Stimulated activated CD8-positive, alpha-beta memory T cell treated with anti-CD3 and anti-CD28 coated beads, Interleukin-4, amount 100 ng/mL, for 4 hours (primary cell): ENCODE measurements at regions not wholly inside any gene's neighbourhood (a gene's known extent, or its start where the extent isn't known, plus 50 kb on each side); places are given as distances from the start of the nearest gene placed in this dataset.
"Not testable (repeated sequence)": the region's sequence is repeated elsewhere in the genome, so short reads cannot be mapped to it uniquely, and the experiment has no call there.

Experiments used
- DNase-seq, 2 donors: peaks; one replicate each; pipeline ENCODE4 v3.0.0-alpha.2; 2020; ENCODE audit warnings: low read depth in 2 of 2, low spot score in 1 of 2

GRCh38 chrX:55142206-55142918 lies 53.5 kb downstream of the PAGE2 start:
- DNase-seq, result no peak

- no peak for DNase-seq
Observed at GRCh38 chrX:55142919-55143310, 54.1 kb downstream of the PAGE2 start.

GRCh38 chrX:55143621-55144020 lies 54.8 kb downstream of the PAGE2 start:
- DNase-seq, result no peak

- no peak for DNase-seq
Observed at GRCh38 chrX:55144697-55145096, 55.9 kb downstream of the PAGE2 start.

DNA sequence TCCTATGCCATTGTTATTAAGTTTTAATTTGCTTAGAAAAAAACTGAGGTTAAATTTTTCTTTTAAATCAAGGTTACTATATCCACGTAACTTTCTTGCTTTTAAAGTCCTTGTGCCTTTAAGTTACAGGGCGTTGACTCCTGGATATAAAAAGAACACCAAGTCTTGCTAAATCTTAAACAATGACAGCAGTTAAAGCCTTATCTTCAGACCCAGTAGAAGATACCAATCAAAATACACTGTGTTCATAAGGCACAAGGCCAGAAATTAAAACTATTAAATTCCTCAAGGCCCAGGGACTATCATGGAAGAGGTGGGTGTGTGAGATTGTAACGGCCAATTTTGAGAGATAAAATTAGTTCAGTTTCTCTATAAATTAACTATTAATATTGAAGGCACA lies 60.4 kb downstream of the PAGE2 start:
- DNase-seq, result no peak

DNA sequence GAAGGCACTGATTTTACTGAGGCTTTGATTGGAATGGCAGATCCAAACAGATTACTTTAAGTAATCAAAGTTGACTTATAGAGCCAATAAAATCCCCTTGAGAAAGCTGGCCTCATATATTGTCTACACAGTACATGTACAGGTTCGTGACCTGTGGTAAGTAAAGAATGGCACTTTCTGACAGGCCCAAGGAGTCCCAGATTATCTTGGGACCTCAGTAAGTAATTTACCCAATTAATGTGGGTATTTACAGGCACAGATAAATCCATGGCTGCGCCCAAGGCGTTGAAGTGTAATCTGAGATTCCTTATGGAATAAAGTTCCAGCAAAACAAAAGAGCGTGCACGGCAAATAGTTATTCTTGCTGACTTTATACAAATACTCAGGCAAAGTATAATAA lies 62.4 kb downstream of the PAGE2 start:
- no peak for DNase-seq

DNA sequence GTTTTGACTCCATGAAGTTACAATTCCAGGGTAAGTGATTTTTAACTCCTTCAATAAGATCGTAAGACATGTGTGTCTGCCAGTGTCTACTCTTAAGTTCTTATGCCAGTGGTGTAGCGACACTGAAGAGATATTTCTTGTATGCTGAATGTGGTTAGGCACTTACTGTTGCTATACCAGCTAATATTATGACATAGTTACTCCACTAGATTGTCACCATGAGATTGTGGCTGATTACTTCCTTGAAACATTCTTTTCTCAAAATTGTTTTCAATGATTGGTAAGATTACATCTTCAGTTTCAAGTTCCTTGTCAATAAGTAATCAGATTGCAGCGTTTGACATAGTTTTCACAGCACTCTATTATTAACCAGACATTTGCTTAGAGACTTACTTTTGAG lies 60.6 kb upstream of the PAGE5 start:
- DNase-seq, result no peak

- DNase-seq, result peak; percentile 77 to 81
Observed at GRCh38 chrX:55160685-55161552, 59.2 kb upstream of the PAGE5 start.

DNA sequence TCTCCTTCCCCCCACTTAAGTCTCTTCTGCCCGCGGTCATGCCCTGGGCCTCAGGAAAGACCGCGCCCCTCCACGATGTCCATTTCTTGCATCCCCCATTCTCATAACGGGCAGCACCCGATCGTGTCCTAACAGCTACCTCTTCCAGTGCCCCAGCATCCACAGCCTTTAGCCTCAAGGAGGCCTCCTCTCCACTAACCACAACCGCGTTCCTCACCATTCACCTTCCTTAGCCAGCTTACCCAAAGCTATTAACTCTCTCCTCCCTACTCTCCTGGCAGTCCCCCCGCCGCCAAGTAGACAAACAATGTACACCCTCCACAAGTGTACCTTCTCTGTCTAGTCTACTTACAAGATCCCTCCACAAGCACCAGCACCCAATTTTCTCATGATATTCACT lies 58.6 kb upstream of the PAGE5 start:
- no peak for DNase-seq

DNA sequence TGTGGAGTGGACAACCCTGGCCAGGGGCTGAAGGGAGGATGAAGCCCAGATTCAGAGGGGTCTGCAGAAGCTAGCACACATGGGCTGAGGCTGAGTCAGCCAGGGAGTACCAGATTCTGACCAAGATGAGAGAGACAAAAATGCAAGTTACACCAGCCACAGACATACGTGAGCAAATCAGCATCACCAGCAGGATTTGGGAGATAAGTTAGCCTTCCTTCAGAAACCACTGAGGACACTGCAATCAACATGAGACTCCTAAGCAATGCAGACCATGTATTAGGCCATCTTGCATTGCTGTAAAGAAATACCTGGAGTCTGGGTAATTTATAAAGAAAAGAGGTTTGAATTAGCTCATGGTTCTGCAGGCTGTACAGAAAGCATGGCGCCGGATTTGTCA lies 57.0 kb upstream of the PAGE5 start:
- no peak for DNase-seq

DNA sequence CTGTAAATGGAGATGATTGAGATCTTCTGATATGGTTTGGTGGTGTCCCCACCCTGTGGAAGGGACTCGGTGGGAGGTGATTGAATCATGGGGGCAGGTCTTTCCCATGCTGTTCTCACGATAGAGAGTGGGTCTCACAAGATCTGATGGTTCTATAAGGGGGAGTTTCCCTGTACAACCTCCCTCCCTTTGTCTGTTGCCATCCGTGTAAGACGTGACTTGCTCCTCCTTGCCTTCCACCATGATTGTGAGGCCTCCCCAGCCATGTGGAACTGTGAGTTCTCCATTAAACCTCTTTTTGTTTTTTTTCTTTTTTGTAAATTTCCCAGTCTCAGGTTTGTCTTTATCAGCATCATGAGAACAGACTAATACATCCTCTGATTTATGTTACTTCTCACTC lies 55.1 kb upstream of the PAGE5 start:
- not testable (repeated sequence) for DNase-seq

DNA sequence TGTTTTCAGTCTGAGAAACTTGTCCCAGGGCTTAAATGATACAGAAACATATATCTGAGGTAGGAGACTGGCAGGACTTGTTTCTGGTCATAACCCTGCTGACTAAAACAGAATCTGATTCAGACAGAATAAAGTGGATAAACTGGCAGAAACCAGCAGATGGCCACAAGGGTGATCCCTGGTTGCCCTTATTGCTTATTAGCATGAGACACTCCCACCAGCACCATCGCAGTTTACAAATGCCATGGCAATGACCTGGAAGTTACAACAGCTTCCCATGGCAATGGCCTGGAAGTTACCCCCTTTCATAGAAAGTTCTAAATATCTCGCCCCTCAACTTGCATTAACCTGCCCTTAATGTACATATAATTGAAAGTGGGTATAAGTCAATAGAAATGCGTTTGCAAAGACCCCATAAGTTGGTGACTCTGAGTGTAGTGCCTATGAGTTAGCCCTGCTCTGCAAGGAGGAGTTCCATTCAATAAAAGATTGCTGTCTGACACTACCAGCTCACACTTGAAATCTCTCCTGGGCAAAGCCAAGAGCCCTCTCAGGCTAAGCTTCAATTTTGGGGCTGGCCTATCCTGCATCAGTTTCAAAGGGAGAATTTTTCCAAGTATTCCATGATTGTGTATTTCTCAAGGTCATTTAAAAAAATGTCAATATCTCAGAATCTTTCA lies 52.9 kb upstream of the PAGE5 start:
- DNase-seq, result no peak

DNA sequence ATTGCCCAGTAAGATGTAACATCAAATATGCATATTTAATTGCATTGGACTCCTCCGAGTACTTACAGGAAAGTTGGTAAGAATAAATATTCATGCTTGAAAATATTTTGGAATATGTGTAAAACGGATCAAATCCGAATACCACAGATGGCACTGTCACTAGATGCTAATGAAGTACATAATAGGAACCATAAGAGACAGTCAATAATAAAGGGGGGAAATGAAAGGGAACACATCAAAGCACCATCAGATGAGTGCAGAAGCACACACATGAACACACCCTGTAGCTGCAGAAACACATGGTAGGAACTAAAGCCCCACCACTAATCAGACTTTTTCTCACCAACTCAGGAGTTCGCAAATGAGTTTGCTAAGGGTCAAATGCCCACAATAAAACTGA lies 52.2 kb upstream of the PAGE5 start:
- no peak for DNase-seq

- no peak for DNase-seq
Observed at GRCh38 chrX:55169782-55170181, 50.4 kb upstream of the PAGE5 start.
